ENCODE measurements at regions not wholly inside any gene's neighbourhood (a gene's known extent, or its start where the extent isn't known, plus 50 kb on each side); places are given as distances from the start of the nearest gene placed in this dataset.

DNA sequence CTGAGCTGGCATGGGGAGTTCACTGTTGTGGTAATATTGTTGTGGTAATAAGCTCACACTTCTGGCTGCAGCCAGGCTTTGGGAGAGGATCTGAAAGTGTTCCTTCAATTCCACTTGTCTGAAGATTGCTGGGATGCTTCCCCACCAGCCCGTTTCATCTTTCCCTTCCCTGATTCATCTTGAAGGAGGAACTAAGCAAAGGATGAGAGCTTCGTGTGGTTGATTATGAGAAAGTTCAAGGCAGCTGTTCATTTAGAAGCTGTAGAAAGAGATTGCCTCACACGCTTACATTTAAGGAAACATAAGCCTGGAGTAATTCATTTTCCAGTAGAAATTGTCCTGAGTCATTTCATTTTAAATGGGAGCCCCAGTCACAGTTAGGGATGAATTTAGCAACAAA is 122.4 kb upstream of the GAS1 start:
- no peak overlapping the region for H2AFZ ChIP-seq (ENCODE audit: low read length)
- no CpG with 5 or more reads among the region's 3 CpGs for WGBS (ENCODE audit: extremely low coverage, insufficient read length, low lambda C conversion rate)
- no peaks in the 10 kb centered on the region; the same call in 1 of the 2 replicates for H3K27me3 Mint-ChIP-seq (ENCODE audit: low read depth)

More for the DNA sequence above, 122.4 kb upstream of the GAS1 start:
- Histone ChIP-seq H3K9me3 (ENCODE audit: control insufficient read depth, low read depth, low read length) (no peaks in the 10 kb centered on the region), H3K56ac (ENCODE audit: insufficient read length, low read depth, low read length) (no peak overlapping the region), H2BK5ac (ENCODE audit: insufficient read length, low read length) (no peak overlapping the region), H3K9ac (ENCODE audit: extremely low read depth, insufficient read length, low read length) (no peak overlapping the region), H3K4me1 (ENCODE audit: insufficient read depth, low read length) (no peaks in the 10 kb centered on the region), H3K79me2 (ENCODE audit: insufficient read depth, low read length) (no peaks in the 10 kb centered on the region), H3K18ac (ENCODE audit: insufficient read length, low read depth, low read length) (no peak overlapping the region), H2BK15ac (ENCODE audit: low read depth, low read length) (no peak overlapping the region), H2BK12ac (ENCODE audit: insufficient read length, low read depth, low read length) (no peak overlapping the region), H3K27me3 (ENCODE audit: insufficient read depth, low read length) (no peaks in the 10 kb centered on the region), H4K20me1 (ENCODE audit: control insufficient read depth, insufficient read depth, insufficient read length) (no peaks in the 10 kb centered on the region), H2AK5ac (ENCODE audit: insufficient read length, low read length) (no peak overlapping the region), H4K8ac (replicated peaks; ENCODE audit: insufficient read length, low read depth, low read length) (no peak overlapping the region), H3T11ph (ENCODE audit: low read length) (no peak overlapping the region), H2BK20ac (ENCODE audit: low read depth, low read length, poor library complexity, severe bottlenecking) (no peak overlapping the region), H3K4me2 (ENCODE audit: insufficient read depth, insufficient read length, low read length) (no peak overlapping the region), H3K79me1 (ENCODE audit: insufficient read depth, low read depth, low read length, poor library complexity, severe bottlenecking) (no peaks in the 10 kb centered on the region), H4K5ac (ENCODE audit: insufficient read length, low read depth, low read length) (no peak overlapping the region), H3K23me2 (ENCODE audit: insufficient read length, low read depth, low read length, poor library complexity, severe bottlenecking) (no peaks in the 10 kb centered on the region), H3K14ac (ENCODE audit: insufficient read depth, low read length) (no peak overlapping the region), H4K91ac (ENCODE audit: insufficient read length, low read depth, low read length) (no peak overlapping the region), H3K4ac (ENCODE audit: low read depth, low read length) (no peak overlapping the region), H3K27ac (ENCODE audit: insufficient read length, low read depth, low read length) (no peak overlapping the region), H2BK120ac (ENCODE audit: low read depth, low read length, poor library complexity, severe bottlenecking) (no peak overlapping the region), H3K23ac (ENCODE audit: insufficient read length, low read depth, low read length) (no peak overlapping the region)
- Mint-ChIP-seq H3K4me3 (no peak overlapping the region), H3K4me1 (no peaks in the 10 kb centered on the region), H3K36me3 (ENCODE audit: insufficient read depth in 1 of 3, low read depth in 3 of 3) (no peaks in the 10 kb centered on the region), H3K9me3 (no peaks in the 10 kb centered on the region), H3K27ac (no peak overlapping the region)
- no peak for TF ChIP-seq CTCF (conservative IDR thresholded peaks at IDR 0.05)
- DNase-seq = no peak
